GM12872 (cell line): ENCODE measurements at regions not wholly inside any gene's neighbourhood (a gene's known extent, or its start where the extent isn't known, plus 50 kb on each side); places are given as distances from the start of the nearest gene placed in this dataset.

Experiments
- CTCF ChIP-seq: IDR thresholded peaks from 3 replicates; pipeline ENCODE4 v1.5.1; 2011; ENCODE audit warnings: low read depth, mild to moderate bottlenecking, low read length, moderate library complexity; ENCODE audit not compliant: insufficient read depth

GRCh38 chr5:125093776-125094175 is 347.3 kb upstream of the ZNF608 start:
- TF ChIP-seq CTCF, result no peak

GRCh38 chr5:125100342-125100741 is 353.9 kb upstream of the ZNF608 start:
- TF ChIP-seq CTCF, result no peak

GRCh38 chr5:125100951-125101350 is 354.5 kb upstream of the ZNF608 start:
- no peak for TF ChIP-seq CTCF

- TF ChIP-seq CTCF, result no peak
Observed at GRCh38 chr5:125103459-125103858, 357.0 kb upstream of the ZNF608 start.

- TF ChIP-seq CTCF, result no peak
Observed at GRCh38 chr5:125106271-125106670, 359.8 kb upstream of the ZNF608 start.

- TF ChIP-seq CTCF, result no peak
Observed at GRCh38 chr5:125106881-125107280, 360.4 kb upstream of the ZNF608 start.

GRCh38 chr5:125109293-125109692 is 362.9 kb upstream of the ZNF608 start:
- no peak for TF ChIP-seq CTCF

GRCh38 chr5:125109816-125110215 is 363.4 kb upstream of the ZNF608 start:
- TF ChIP-seq CTCF, result no peak
